GM19035 (cell line): ENCODE measurements at regions not wholly inside any gene's neighbourhood (a gene's known extent, or its start where the extent isn't known, plus 50 kb on each side); places are given as distances from the start of the nearest gene placed in this dataset.

Experiments used
- ATAC-seq: cut with Tn5 transposase; IDR thresholded peaks from one replicate; pipeline ENCODE4 v1.9.1; 2021; ENCODE audit not compliant: unreplicated experiment

DNA sequence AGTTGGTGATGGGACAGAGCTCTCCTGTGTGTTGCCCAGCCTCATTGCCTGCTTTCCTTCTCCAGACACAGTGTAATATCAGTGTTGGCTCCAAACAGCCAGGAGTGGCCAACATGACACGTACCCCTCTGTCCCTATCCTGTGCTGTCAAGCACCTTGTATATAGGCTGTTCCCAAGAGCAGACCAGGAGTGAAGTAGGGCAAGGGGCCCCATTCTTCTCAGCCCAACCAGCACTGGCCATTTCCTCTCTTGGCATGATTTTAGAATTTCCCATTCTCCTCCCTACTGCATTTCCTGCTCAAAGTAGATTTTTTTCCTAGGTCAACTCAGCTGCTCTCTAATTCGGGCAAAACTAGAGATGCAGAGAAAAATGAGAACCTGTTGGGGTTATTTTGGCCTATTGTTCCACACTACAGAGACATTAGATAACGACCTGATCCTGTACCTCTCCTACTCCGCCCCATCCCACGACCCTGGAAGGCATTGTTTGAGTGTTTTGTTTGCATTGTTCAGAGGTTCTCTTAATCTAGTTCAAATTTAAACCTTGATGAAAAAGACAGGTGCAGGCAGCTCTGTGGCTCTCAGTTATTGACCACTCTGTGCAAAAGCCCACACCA lies 95.6 kb downstream of the RASSF10 start:
- no peak for ATAC-seq

DNA sequence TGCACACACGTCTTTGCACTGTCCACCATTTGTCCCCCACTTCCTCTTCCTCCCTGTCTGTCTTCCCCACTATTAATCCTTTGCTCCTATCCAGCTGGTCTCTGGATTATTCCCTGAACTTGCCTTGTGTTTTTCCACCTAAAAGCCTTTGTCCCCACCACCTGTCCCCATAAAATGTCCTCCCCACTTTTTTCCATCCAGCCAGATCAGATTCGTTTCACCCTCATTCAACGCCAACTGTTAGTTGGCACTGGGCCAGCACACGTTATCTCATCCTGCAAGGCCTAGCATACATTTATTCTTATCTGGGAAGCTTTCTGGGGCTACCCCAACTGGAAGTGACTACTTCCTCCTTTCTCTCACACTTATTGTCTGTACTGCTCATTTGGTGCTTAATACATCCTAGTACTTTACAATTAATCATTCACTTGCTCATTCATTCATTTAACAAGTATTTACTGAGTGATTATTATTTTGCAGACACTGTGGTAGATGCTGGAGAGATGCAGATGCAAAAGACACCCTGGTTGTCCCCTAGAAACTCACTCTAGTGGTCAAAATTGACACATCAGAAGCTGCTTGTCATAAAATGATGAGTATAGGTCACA lies 96.2 kb downstream of the RASSF10 start:
- ATAC-seq, result no peak

DNA sequence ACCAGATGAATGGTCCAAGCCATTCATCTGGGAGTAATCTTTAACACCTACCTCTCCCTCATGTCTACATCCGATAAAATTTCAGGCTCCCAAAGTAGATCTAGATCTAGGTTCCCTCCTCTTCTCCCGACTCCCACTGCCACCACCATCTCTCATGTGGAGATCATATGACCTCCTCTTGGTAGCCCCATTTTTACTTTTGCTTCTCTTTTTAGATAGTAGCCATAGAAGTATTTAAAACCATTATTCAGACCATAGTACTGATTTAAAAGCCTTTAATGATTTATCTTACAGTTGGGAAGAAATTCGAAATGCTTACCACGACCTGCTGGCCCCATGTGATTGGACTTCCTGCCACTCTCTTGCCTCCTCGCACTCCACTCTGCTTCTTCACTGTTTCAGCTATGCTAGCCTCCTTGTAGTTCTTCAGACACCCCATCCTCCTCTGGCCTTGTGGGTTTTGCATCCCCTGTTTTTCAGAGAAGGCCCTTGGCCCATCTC lies 98.5 kb downstream of the RASSF10 start:
- ATAC-seq, result no peak

DNA sequence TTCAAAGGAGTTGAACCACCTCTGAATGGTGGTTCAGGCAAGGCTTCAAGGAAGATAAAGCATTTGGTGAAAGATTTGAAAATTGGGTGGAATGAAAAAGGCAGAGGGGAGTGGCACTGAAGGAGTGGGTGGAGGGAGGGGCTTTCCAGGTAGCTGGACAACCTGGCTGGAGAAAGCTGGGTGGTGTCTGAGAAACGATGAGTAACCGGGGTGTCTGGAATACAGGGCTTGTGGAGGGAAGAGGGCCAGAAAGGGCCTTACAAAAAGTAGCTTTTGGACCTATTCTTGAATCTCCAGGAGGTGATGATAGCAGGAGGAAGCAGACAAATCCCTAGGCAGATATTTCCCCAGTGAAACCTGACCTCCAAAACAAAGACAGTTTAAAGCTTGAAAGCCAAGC lies 99.3 kb downstream of the RASSF10 start:
- ATAC-seq, result no peak

DNA sequence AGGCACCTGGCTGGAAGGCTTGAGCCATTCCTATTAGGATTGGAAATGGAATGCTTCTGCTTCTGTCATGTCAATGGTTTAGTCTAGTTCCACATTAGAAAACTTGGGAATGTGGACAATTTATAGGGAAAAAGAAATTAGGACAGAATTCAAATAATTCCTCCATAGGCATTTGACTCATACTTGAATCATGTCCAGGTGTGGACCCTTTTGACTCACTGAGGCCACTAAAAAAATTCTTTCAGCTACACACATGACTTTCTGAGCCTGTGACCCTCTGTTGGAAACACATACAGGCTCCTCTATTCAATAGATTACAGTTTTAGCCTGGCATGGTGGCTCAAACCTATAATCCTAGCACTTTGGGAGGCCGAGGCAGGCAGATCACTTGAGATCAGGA lies 100.5 kb downstream of the RASSF10 start:
- no peak for ATAC-seq

DNA sequence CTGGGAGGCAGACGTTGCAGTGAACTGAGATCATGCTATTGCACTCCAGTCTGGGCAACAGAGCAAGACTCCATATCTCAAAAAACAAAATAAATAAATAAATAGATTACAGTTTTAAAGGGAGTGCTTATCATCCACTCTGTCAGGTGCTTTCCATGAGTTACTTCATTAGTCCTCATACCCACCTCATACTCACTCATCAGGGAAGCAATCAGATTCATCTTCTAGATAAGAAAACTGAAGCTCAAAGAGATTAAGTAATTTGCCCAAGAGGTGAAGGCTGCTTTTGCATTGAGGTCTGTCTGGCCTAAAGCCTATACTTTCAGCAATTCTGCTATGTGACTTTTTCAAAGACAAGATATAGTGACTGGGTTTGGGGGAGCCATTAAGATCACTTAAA lies 101.0 kb downstream of the RASSF10 start:
- no peak for ATAC-seq

DNA sequence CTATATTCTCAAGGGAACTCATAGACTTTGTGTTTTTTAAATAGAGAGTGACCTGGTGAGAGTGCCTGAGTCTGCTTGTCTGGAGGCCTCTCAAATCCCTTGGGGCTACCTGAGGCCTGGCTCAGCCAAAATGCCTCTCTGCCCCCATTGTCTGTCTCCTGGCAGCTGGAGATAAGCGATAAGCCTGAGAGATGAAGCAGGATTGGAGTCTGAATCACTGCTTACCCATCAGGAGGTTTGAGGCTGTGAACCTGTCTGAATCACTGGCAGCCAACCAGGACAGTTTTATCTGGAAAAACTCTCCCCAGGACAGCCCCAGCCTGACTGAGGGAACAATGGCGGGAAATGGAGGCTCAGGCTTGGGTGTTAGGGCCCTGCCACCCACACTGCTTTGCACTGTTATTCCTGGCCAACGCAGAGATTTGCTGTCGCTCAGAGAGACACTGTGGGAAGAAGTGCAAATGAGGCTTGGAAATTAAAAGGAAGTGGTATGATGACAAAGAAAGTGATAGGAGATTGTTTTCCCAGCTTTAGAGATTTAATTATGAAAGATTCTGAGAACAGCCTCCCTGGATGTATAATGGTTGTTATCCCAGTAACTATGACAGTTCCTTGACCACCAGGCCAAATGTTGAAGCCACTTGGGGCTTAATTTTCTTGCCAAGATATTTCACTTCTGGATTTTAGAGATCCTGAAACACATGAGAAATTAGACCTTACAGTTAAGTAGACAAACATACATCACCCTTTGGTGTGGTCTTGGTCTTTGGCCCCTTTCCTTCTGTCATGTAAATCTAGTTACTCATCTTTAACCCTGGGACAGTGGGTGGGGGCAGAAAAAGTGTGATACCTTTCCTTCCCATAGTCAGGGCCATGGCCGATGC lies 102.1 kb downstream of the RASSF10 start:
- ATAC-seq, result no peak

DNA sequence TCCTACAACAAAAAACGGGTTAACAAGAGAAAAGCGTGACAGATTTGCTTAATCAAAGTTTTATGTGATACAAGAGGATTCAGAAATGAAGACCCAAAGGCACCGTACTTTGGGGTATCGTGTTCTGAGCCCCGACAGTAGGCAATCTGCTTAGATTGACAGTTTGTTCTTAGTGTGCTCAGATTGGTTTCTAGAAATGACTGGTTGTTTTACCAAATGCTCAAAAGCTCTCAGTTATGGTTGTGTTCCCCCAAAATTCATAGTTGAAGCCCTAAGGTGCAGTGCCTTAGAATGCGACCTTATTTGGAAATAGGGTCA lies 102.7 kb downstream of the RASSF10 start:
- ATAC-seq, result no peak

DNA sequence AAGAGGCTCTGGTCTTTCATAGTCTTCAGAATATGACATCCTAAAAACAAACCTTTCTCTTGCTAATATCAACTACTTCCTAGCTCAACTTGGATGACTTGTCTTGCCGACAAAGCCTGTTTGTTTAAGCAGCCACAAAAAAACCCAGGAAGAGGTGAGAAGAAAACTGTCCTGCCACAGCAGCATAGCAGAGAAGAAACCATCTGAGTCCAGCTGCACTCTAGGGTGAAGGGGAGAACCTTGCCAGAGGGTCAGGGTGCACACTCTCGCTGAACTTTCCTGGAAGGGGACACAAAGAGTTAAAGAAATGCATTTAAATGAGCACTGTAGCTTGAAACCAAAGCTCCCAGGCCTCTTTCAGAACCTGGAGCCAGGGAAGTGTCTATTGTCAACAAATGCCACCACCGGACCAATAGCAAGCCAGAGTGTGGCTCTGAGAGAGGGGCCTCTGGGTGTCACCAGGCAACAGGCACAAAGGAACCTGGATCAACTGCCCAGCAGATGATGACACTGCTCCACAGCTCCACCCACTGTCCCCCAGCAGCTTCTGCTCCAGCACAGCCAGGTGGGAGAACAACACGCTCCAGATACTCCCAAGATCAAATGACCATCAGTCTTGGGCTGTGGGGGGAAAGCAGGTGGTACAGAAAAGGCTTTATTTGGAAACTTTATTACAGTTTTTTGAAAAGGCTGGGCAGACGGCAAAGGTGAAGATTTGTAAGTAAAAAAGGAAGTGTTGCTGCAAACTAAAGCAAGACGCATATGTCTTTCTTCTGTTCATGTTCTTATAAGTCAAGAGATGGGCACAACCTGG lies 105.7 kb downstream of the RASSF10 start:
- ATAC-seq, result no peak

DNA sequence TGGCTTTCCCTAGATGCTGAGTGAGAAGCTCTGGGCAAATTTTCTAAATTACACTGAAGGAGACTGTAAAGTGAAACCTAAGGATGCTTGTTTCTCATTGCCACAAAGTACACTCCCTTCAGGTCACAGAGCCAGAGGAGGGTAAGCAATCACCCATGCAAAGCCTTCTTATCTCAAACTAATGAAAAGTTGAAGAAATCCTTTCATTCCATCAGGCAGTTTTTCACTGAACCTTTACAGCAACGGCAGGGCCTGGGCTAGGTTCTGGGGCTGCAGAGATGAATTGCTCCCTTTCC lies 106.2 kb downstream of the RASSF10 start:
- ATAC-seq, result no peak

DNA sequence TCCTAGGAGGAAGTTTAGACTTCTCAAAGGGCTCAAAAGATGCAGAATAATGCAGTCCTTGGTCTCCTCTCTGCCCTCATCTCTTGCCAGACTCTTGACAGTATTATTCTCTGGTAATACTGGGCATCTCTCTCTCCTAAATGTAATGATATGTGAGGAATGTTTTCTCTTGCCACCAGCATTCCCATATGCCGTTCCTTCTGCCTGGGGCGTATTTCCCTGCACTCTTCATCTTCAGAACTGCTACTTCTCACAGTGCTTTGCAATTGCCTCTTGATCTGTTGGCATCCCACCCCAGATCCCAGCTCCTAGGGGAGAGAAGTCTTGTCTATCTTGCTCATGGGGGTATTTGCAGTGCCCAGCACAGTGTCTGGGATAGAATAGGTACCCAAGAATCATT lies 107.4 kb downstream of the RASSF10 start:
- no peak for ATAC-seq

DNA sequence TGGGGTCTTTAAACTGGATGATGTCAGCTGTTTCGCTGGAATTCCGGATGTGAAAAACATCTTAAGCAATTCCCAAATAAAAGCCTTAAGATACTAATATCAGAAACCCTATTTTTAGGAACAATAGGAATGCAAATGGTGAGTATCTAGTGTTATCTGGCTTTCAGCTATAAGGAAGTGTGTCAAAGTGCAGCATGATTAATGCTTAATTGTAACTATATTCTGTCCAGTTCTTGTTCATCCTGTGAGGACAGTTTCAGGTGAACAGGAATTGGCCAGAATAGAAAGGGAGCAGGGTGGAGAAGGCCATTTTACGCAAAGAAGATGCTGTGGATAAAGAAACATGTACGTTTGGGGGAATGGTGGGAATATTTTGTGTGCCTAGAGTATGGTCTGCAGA lies 108.2 kb downstream of the RASSF10 start:
- no peak for ATAC-seq

DNA sequence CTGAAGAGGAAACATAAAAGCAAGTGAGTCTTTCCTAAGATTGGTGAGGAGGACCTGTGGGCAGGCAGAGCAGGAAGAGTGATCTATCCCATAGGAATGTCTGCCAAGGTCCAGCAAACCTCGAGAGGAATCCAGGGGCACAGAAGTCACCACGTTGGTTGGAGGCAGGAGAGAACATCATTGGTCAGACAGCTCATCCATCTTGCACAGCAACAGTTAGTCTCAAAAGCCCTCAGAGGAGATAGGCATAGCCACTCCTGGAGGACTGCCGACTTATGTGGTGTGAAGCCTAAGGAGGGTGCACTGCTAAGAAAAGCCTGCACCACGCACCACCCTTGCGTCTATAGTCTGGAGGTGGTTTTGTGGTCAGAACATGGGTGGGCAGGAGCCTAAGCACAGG lies 109.1 kb downstream of the RASSF10 start:
- ATAC-seq, result no peak

DNA sequence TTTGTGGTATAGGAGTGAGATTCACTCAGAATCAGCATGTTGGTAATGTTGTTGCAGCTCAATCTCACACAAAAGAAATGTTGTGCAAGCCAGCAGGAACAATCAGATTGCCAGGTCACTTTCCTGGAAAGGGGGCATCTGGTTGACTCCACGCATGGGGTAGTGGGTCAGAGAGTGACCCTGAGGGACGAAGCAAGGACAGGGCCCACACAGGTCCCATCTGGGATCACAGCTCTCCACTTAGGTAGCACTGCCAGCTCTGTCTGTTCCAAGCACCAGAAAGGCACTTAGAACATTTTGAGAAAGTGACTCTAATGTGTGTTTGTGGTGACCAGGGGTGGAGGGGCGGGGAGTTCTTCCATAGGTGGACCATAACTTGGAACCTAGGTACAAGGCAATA lies 109.5 kb downstream of the RASSF10 start:
- ATAC-seq, result no peak

DNA sequence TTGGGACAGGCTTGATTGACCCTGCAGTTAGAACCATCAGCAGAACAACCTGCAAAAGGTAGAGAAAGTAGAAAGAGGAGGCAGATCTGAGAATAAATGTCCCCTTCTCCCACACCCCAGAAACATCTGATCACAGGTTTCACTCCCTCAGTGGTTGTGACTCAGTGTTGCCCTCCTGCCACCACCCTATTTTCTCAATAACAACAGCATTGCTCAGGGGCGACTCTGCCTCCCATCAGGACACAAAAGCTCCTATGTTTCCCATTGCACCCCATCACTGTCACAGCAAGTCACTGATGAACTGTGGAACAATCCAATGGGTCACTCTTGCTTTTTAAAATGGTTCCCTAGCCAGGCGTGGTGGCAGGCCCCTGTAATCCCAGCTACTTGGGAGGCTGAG lies 110.2 kb downstream of the RASSF10 start:
- ATAC-seq, result no peak

DNA sequence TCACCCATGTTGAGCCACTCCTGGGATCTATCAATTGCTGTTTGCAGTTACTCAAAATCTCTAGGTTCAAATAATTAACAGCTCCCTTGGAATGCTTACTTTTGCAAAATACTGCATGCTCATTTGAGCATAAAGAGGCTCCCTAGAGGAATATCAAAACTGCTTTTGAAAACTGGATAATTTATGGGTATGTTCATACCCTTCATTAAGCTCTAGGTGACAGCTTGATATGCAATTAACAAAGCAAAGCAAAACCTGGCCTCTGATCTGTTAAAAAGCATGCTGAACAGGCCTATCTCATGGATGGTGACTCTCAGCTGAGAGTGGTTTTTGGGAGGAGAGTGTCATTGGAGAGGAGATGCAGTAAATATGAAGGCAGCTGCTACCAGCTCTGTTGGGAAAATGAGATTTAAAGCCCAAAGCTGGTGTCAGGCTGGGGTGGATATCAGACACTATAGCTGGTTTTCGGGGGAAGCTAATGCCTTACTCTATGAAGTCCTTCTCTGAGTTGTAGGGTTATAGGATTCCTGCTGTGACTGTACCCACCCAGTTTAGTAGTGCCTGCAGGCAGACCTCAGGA lies 110.9 kb downstream of the RASSF10 start:
- no peak for ATAC-seq

DNA sequence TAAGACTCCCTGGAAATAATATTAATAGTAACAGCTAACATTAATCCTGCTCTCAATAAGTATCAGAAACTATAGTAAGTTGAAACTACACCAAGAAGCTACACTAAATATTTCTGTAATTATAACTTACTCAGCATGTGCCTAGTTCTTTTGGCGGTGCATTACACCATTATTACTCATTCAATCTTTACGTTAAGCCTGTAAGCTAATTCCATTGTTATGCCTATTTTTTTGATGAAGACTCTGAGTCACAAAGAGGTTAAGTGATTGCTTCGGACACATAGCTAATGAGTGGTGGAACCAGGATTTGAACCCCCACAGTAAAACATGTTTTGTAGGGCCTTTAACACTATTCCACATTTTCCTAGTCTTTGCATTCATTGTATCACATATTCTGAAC lies 111.6 kb downstream of the RASSF10 start:
- no peak for ATAC-seq

DNA sequence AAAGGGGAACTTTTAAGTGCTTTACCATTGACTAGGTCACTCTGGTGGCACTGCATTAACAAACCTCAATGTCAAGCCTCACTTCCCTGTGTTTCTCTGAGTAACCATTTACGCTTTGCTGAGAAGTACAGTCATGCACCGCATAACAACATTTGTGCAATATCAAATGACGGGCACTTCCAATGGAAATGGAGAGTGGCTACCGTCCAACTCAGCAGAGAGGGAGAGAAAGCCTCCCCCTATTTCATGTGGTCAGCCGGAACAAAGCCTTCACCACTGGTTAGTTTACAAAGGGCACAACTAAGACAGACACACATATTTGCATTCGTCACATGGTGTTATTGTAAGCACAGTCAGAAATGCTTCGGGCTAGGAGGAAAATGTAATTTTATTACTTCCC lies 117.3 kb downstream of the RASSF10 start:
- no peak for ATAC-seq

DNA sequence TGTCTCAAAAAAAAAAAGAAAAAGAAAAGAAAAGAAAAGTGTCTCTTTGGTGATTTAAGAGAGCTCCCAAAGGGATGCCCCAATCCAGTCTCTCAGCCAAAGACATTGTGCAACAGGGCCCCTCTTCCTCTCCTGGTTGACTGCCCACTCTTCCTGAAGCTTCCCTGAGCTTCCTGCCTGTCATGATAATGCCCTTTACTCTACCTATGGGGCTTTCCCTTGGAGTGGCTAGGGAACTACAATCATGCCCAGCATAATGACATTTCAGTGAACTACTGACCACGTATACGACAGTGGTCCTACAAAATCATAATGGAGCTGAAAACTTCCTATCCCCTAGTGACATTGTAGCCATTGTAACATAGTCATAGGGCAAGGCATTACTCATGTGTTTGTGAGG lies 118.0 kb downstream of the RASSF10 start:
- ATAC-seq, result no peak

DNA sequence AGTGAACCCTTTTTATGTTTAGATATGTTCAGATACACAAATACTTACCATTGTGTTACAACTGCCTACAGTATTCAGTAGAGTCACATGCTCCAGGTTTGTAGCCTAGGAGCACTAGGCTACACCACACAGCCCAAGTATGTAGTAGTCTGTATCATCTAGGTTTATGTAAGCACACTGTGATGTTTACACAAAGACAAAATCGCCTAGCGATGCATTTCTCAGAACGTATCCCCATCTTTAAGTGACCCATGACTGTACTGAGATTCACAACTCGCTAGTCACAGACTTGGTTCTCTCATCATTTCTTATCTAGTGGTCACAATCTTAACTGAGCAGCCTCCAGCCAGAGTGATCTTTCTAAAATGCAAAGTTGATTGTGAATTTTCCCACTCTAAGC lies 119.2 kb downstream of the RASSF10 start:
- no peak for ATAC-seq

DNA sequence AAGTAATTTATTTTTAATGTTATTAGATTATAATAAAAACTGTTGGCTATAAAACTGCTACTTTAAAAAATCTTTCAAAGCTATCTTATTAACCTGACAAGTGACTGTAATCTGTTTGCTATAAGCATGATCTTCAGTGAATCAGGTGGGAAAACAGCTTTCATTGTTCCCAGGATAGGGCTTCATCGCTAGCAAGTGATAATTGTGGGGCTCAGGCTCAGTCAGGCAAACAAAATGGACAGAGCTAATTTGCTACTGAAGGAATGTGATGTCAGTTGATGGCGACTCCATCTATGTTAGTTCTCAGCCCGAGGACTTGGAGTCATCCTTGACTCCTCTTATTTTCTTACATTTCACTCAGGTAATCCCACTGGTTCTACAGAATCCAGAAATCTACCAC lies 125.0 kb downstream of the RASSF10 start:
- no peak for ATAC-seq
